Endothelial cell of umbilical vein (primary cell): ENCODE measurements at regions not wholly inside any gene's neighbourhood (a gene's known extent, or its start where the extent isn't known, plus 50 kb on each side); places are given as distances from the start of the nearest gene placed in this dataset.

Experiments
- BruUV-seq: library from RNA; stranded (reverse); fragments of 400-500 nt; replicated peaks from 2 replicates; lab custom pipeline; 2021; lab: Mats Ljungman, UMichigan
- CTCF ChIA-PET: fragments of 300-600, 350-600 bp; sonication (Branson Sonifier 250); formaldehyde crosslinking; loops from one replicate; lab custom pipeline; 2021; ENCODE audit warnings: antibody characterized with exemption, inconsistent platforms; lab: Charles Lee
- POLR2A ChIA-PET: fragments of 300-600, 350-600 bp; sonication (Branson Sonifier 250); formaldehyde crosslinking; loops from one replicate; lab custom pipeline; 2021; ENCODE audit warnings: antibody characterized with exemption, inconsistent platforms; lab: Charles Lee
- DNase-seq: peaks from one replicate; pipeline ENCODE4 v3.0.0-alpha.2; 2011; ENCODE audit warnings: low read depth, low spot score
- FAIRE-seq: peaks from 2 replicates; lab custom pipeline; 2011; peaks lifted over from hg19 to GRCh38; lab: Jason Lieb, UNC
- H2AFZ ChIP-seq: 2 replicates; pipeline ENCODE4 v1.6.0; 2012; ENCODE audit warnings: low read depth, low read length, control low read depth, inconsistent platforms
- H3K27ac ChIP-seq: 2 replicates; pipeline ENCODE4 v1.5.1; 2011; ENCODE audit warnings: low read depth, mild to moderate bottlenecking, control low read depth, low read length, moderate library complexity; ENCODE audit not compliant: insufficient read depth
- H3K27me3 ChIP-seq, 2 experiments: 2 replicates each; pipeline versions ENCODE4 v1.6.0 to v1.6.1; 2011; ENCODE audit warnings: low read length in 2 of 2, mixed read lengths in 1 of 2; ENCODE audit not compliant: control insufficient read depth in 2 of 2, insufficient read depth in 2 of 2
- H3K36me3 ChIP-seq, 2 experiments: 2 replicates in 1 of 2; 3 replicates in 1 of 2; pipeline ENCODE4 v1.5.1; 2011; ENCODE audit warnings: low read length in 2 of 2, mild to moderate bottlenecking in 1 of 2, moderate library complexity in 1 of 2; ENCODE audit not compliant: control insufficient read depth in 2 of 2, insufficient read depth in 2 of 2; ENCODE audit errors: extremely low read depth in 1 of 2
- H3K4me1 ChIP-seq: 3 replicates; pipeline ENCODE4 v1.5.1; 2011; ENCODE audit warnings: mild to moderate bottlenecking, low read length; ENCODE audit not compliant: control insufficient read depth, insufficient read depth; ENCODE audit errors: extremely low read depth
- H3K4me2 ChIP-seq: 2 replicates; pipeline ENCODE4 v1.6.1; 2011; ENCODE audit warnings: low read length, control low read depth, mixed read lengths; ENCODE audit not compliant: insufficient read depth
- H3K4me3 ChIP-seq, 3 experiments: fragments of 200-600 bp in 1 of 3; sonication (generic), shearing (Covaris generic) in 1 of 3; replicated peaks in 1 of 3; 2 replicates each; pipeline ENCODE4 v1.5.1; 2011 to 2016; ENCODE audit warnings: control low read depth in 3 of 3, low read length in 3 of 3, mild to moderate bottlenecking in 2 of 3, inconsistent platforms in 1 of 3, low read depth in 1 of 3, moderate library complexity in 1 of 3; ENCODE audit not compliant: insufficient read depth in 1 of 3
- H3K79me2 ChIP-seq: 2 replicates; pipeline ENCODE4 v1.6.0; 2012; ENCODE audit warnings: low read length, inconsistent platforms; ENCODE audit not compliant: control insufficient read depth, insufficient read depth
- H3K9ac ChIP-seq: replicated peaks from 2 replicates; pipeline ENCODE3; 2011; ENCODE audit warnings: low read length, control low read depth; ENCODE audit not compliant: insufficient read depth; ENCODE audit errors: extremely low read depth
- H3K9me1 ChIP-seq: replicated peaks from 3 replicates; pipeline ENCODE4 v1.6.0; 2011; ENCODE audit warnings: mild to moderate bottlenecking, low read length; ENCODE audit not compliant: control insufficient read depth, insufficient read depth; ENCODE audit errors: extremely low read depth
- H3K9me3 ChIP-seq: replicated peaks from 2 replicates; pipeline ENCODE4 v1.5.1; 2012; ENCODE audit warnings: low read length, inconsistent platforms; ENCODE audit not compliant: control insufficient read depth, insufficient read depth
- H4K20me1 ChIP-seq: replicated peaks from 2 replicates; pipeline ENCODE3; 2011; ENCODE audit warnings: mild to moderate bottlenecking, low read length; ENCODE audit not compliant: control insufficient read depth, insufficient read depth; ENCODE audit errors: extremely low read depth
- EZH2 ChIP-seq: IDR thresholded peaks from 2 replicates; pipeline ENCODE4 v1.6.1; 2012; ENCODE audit warnings: borderline replicate concordance, low read depth, mild to moderate bottlenecking, moderate library complexity, low read length, inconsistent platforms; ENCODE audit not compliant: severe bottlenecking
- FOS ChIP-seq: IDR thresholded peaks from 2 replicates; pipeline ENCODE4 v1.6.1; 2011; ENCODE audit warnings: mild to moderate bottlenecking, low read length, moderate library complexity, borderline replicate concordance; ENCODE audit not compliant: insufficient read depth
- GATA2 ChIP-seq: IDR thresholded peaks from 2 replicates; pipeline ENCODE4 v1.7.0; 2011; ENCODE audit warnings: low read depth, mild to moderate bottlenecking, moderate library complexity, mixed read lengths, low read length; ENCODE audit not compliant: insufficient read length, insufficient read depth
- JUN ChIP-seq: IDR thresholded peaks from 2 replicates; pipeline ENCODE4 v1.6.1; 2011; ENCODE audit warnings: borderline replicate concordance, low read depth; ENCODE audit not compliant: insufficient read length, insufficient read depth
- MYC ChIP-seq: IDR thresholded peaks from one replicate; pipeline ENCODE4 v1.6.1; 2011; ENCODE audit warnings: mild to moderate bottlenecking, low read depth, low read length
- POLR2A ChIP-seq: IDR thresholded peaks from 2 replicates; pipeline ENCODE4 v1.6.1; 2012; ENCODE audit warnings: low read depth, mild to moderate bottlenecking, control low read depth, low read length
- POLR2AphosphoS5 ChIP-seq: IDR thresholded peaks from 2 replicates; pipeline ENCODE4 v1.6.1; 2012; ENCODE audit warnings: low read depth, mild to moderate bottlenecking, control low read depth, low read length, moderate library complexity; ENCODE audit not compliant: insufficient read depth
- dilution Hi-C: fragments of 300-500 bp; cut with MboI; formaldehyde crosslinking; loops from one replicate; pipeline ENCODE4 v1.15.0; 2019; ENCODE audit warnings: low sequenced_read_pairs; ENCODE audit not compliant: extremely low pct_ligation_motif_present
- intact Hi-C: fragments of 100-400 bp; cut with micrococcal nuclease; formaldehyde crosslinking; loops from one replicate; pipeline ENCODE4 v1.10.0; 2022
- TF ChIP-seq, protein P1 (sequence below), 2 donors: IDR thresholded peaks; 1 replicate in 1 of 2; 2 replicates in 1 of 2; pipeline ENCODE4 v1.5.1; 2011; ENCODE audit warnings: low read length in 2 of 2, mild to moderate bottlenecking in 2 of 2, moderate library complexity in 2 of 2, control low read depth in 1 of 2, inconsistent platforms in 1 of 2, low read depth in 1 of 2; ENCODE audit not compliant: insufficient read depth in 1 of 2; ENCODE audit errors: extremely low read depth in 1 of 2
- TF ChIP-seq, protein P2 (sequence below): IDR thresholded peaks from 2 replicates; pipeline ENCODE4 v1.6.1; 2011; ENCODE audit not compliant: insufficient read depth, insufficient read length

DNA sequence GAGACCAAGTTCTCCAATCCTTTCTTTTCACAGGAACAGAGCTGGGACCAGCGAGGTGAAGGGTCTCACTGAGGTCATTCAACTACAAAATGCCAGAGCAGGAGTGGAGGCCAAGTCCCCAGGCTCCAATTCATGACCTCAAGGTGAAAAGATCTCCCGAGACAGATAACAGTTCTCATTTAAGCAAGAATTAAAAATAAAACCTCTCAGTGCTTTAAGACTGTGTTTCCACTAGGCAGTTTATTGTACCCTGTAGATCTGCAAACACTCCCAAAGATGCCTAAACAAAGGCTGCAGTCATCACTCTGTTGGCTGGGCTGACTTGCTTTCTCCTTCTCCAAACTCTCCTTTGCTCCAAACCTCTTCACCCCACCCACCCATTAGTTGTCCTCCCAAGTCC, 74.8 kb upstream of the CXCL12 start:
- Histone ChIP-seq H3K4me2 (no peak overlapping the region), H4K20me1 (no peaks in the 10 kb centered on the region), H3K9me1 (no peaks in the 10 kb centered on the region), H3K4me3 (no peak overlapping the region), H3K79me2 (no peaks in the 10 kb centered on the region), H3K27ac (no peak overlapping the region), H3K36me3 (no peaks in the 10 kb centered on the region), H3K4me1 (no peaks in the 10 kb centered on the region), H3K9ac (no peak overlapping the region), H2AFZ (no peak overlapping the region), H3K27me3 (no peaks in the 10 kb centered on the region), H3K9me3 (no peaks in the 10 kb centered on the region)
- ChIA-PET POLR2A (no interaction called here), CTCF (no interaction called here)
- DNase-seq: no peak
- no peak for TF ChIP-seq FOS
- TF ChIP-seq JUN: no peak
- TF ChIP-seq, protein P1, sequence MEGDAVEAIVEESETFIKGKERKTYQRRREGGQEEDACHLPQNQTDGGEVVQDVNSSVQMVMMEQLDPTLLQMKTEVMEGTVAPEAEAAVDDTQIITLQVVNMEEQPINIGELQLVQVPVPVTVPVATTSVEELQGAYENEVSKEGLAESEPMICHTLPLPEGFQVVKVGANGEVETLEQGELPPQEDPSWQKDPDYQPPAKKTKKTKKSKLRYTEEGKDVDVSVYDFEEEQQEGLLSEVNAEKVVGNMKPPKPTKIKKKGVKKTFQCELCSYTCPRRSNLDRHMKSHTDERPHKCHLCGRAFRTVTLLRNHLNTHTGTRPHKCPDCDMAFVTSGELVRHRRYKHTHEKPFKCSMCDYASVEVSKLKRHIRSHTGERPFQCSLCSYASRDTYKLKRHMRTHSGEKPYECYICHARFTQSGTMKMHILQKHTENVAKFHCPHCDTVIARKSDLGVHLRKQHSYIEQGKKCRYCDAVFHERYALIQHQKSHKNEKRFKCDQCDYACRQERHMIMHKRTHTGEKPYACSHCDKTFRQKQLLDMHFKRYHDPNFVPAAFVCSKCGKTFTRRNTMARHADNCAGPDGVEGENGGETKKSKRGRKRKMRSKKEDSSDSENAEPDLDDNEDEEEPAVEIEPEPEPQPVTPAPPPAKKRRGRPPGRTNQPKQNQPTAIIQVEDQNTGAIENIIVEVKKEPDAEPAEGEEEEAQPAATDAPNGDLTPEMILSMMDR (IDR thresholded peaks at IDR 0.05; ENCODE audit: extremely low read depth in 1 of 2, insufficient read depth in 1 of 2, low read depth in 1 of 2, low read length in 2 of 2): no peak
- TF ChIP-seq GATA2: no peak
- TF ChIP-seq POLR2AphosphoS5: no peak
- TF ChIP-seq, protein P2, sequence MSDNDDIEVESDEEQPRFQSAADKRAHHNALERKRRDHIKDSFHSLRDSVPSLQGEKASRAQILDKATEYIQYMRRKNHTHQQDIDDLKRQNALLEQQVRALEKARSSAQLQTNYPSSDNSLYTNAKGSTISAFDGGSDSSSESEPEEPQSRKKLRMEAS: no peak
- TF ChIP-seq POLR2A: no peak
- TF ChIP-seq EZH2: no peak
- no peak for TF ChIP-seq MYC
- BruUV-seq: no TSS peak
- intact Hi-C loops: no loop called here
- dilution Hi-C loops: no loop called here
- FAIRE-seq: no peak
